Aorta (tissue), 5 donors: ENCODE measurements at regions not wholly inside any gene's neighbourhood (a gene's known extent, or its start where the extent isn't known, plus 50 kb on each side); places are given as distances from the start of the nearest gene placed in this dataset.
"Not testable (repeated sequence)": the region's sequence is repeated elsewhere in the genome, so short reads cannot be mapped to it uniquely, and the experiment has no call there.

ENCODE experiments used
- ATAC-seq: fragments of 200-7000 bp; cut with Tn5 transposase; one replicate; pipeline ENCODE4 v1.9.1; 2022; ENCODE audit warnings: moderate library complexity; ENCODE audit not compliant: low FRiP score
- DNase-seq, 2 donors: peaks; one replicate each; pipeline ENCODE4 v3.0.0-alpha.2; 2020
- H3K27ac ChIP-seq, 2 donors: one replicate each; pipeline ENCODE4 v1.5.1; 2013; ENCODE audit warnings: low read length in 2 of 2, mild to moderate bottlenecking in 2 of 2, moderate library complexity in 2 of 2, control low read depth in 1 of 2, inconsistent platforms in 1 of 2, low read depth in 1 of 2
- H3K27me3 ChIP-seq, 2 donors: one replicate each; pipeline ENCODE4 v1.6.1; 2013; ENCODE audit warnings: control low read depth in 1 of 2, low read length in 1 of 2, mild to moderate bottlenecking in 1 of 2, moderate library complexity in 1 of 2; ENCODE audit not compliant: insufficient read depth in 2 of 2, control insufficient read depth in 1 of 2
- H3K36me3 ChIP-seq, 2 donors: one replicate each; pipeline ENCODE4 v1.6.1; 2013; ENCODE audit warnings: control low read depth in 1 of 2, low read length in 1 of 2, mild to moderate bottlenecking in 1 of 2; ENCODE audit not compliant: insufficient read depth in 2 of 2, control insufficient read depth in 1 of 2
- H3K4me1 ChIP-seq, 2 donors: one replicate each; pipeline ENCODE4 v1.6.1; 2013; ENCODE audit warnings: low read length in 2 of 2, control low read depth in 1 of 2, mild to moderate bottlenecking in 1 of 2, moderate library complexity in 1 of 2; ENCODE audit not compliant: insufficient read depth in 2 of 2, control insufficient read depth in 1 of 2
- H3K4me3 ChIP-seq, 2 donors: one replicate each; pipeline ENCODE4 v1.5.1; 2013; ENCODE audit warnings: low read length in 2 of 2, control low read depth in 1 of 2, mild to moderate bottlenecking in 1 of 2
- H3K9me3 ChIP-seq: one replicate; pipeline ENCODE4 v1.6.1; 2013; ENCODE audit warnings: mild to moderate bottlenecking, low read length; ENCODE audit not compliant: control insufficient read depth
- WGBS, 2 donors: extraction: QIAGEN DNeasy Blood & Tissue Kit; methylation state at CpG; one replicate each; pipeline ENCODE4 v1.1.7; 2013; 5-methylcytosine and 5-hydroxymethylcytosine counted together
- intact Hi-C, 2 donors: fragments of 100-400 bp; cut with DNase I; formaldehyde crosslinking; loops; one replicate each; pipeline versions ENCODE4 v1.14.2 to v1.15.0; 2022
- donor health status: healthy with polysubstance abuse.
- donor health status: Bipolar disorder and iron deficiency.
- donor health status: DM: no; HTN: no; CAD: no.
- donor health status: DM: no; HTN: no; CAD: no.
- donor health status: DM: yes; HTN: yes; CAD: no.

DNA sequence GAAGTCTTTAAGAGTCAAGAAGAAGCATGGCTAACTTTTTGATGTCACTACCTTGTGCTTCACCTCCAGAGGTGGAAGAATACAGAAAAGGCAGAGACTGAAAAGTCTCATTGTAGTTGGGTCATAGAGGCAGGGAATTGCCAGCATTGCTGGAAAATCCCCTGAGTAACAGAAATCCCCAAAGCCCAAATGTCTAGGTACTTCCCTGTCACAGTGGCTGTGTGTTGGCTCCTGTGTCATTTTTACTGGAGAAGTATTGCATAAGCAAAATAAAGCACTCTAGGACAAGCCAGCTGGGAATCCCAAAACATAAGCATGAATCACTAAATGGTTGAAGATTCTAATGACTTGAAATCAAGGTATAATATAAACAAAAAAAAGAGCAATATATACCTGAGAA lies 114.4 kb downstream of the KLRB1 start:
- H3K9me3 ChIP-seq, H3K27ac ChIP-seq, H3K4me3 ChIP-seq, H3K4me1 ChIP-seq, intact Hi-C loops, DNase-seq, H3K27me3 ChIP-seq, ATAC-seq, H3K36me3 ChIP-seq: not testable (repeated sequence)

DNA sequence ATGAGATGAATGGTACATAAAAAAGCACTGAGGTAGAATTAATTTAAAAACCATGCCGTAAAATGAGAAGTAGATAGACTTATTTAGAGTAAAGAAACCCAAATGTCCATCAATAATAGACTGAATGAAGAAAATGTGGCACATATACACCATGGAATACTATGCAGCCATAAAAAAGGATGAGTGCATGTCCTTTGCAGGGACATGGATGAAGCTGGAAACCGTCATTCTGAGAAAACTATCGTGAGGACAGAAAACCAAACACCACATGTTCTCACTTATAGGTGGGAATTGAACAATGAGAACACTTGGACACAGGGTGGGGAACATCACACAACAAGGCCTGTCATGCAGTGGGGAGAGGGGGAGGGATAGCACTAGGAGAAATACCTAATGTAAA lies 126.4 kb downstream of the KLRB1 start:
- H3K4me3 ChIP-seq, H3K27me3 ChIP-seq, H3K4me1 ChIP-seq, intact Hi-C loops, H3K36me3 ChIP-seq, H3K27ac ChIP-seq, DNase-seq, H3K9me3 ChIP-seq, ATAC-seq: not testable (repeated sequence)
- 95% methylated on average over 3 of the region's 3 CpGs; no CpG with 5 or more reads in 1 of the 2 donors for WGBS, 2 donors

GRCh38 chr12:9474197-9474596 lies 133.5 kb downstream of the KLRB1 start:
- H3K4me1 ChIP-seq, H3K27ac ChIP-seq, H3K36me3 ChIP-seq, H3K27me3 ChIP-seq, intact Hi-C loops, ATAC-seq, H3K9me3 ChIP-seq, H3K4me3 ChIP-seq, DNase-seq: not testable (repeated sequence)
- 45 to 78% methylated on average over 2 of the region's 2 CpGs for WGBS, 2 donors

DNA sequence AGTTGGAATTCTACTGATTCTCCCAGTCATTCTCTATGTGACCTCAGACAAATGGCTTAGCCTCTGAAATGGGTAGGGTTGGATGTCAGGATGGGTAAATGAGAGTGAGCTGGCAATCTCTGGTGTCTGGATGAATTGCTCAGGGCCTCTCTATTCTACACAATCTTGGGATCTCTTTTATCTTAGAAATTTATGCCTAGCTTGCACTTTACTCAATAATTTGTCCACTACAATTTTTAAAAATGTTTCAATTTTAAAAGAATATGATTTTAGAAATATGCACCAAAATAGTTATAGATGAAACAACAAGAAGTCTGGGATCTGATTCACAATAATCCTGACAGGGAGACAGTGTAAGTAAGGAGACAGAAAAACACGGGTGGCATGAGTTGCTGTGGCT lies 134.1 kb downstream of the KLRB1 start:
- H3K9me3 ChIP-seq, H3K4me1 ChIP-seq, DNase-seq, H3K27me3 ChIP-seq, H3K27ac ChIP-seq, H3K36me3 ChIP-seq, intact Hi-C loops, H3K4me3 ChIP-seq, ATAC-seq: not testable (repeated sequence)
- WGBS, 2 donors: 88 to 100% methylated on average over 1 of the region's 1 CpG

- H3K9me3 ChIP-seq, ATAC-seq, H3K36me3 ChIP-seq, intact Hi-C loops, DNase-seq, H3K4me3 ChIP-seq, H3K4me1 ChIP-seq, H3K27ac ChIP-seq, H3K27me3 ChIP-seq: not testable (repeated sequence)
- 93 to 95% methylated on average over 6 to 8 of the region's 8 CpGs for WGBS, 2 donors
Observed at GRCh38 chr12:9471501-9471900, 136.2 kb downstream of the KLRB1 start.

DNA sequence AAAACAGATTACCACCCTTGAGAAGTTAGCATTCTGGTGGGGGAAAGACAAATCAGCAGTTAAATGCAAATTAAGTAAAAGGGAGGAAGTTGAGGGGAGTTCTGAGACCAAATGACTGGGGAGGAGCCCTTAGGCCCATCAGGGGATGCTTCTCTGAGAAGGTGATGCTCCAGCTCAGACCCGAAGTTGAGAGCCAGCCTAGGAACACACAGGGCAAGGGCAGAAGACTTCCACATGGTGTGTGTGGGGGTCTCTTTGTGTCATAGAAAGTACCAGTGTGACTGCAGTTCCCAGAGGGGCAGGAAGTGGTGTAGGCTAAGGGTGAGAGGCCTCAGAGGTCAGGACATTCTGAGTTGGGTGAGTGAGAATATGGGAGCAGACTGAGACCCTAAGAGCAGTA lies 137.3 kb downstream of the KLRB1 start:
- H3K4me3 ChIP-seq, H3K9me3 ChIP-seq, H3K36me3 ChIP-seq, H3K27me3 ChIP-seq, DNase-seq, H3K27ac ChIP-seq, ATAC-seq, intact Hi-C loops, H3K4me1 ChIP-seq: not testable (repeated sequence)
- WGBS, 2 donors: 86 to 87% methylated on average over 1 of the region's 1 CpG

DNA sequence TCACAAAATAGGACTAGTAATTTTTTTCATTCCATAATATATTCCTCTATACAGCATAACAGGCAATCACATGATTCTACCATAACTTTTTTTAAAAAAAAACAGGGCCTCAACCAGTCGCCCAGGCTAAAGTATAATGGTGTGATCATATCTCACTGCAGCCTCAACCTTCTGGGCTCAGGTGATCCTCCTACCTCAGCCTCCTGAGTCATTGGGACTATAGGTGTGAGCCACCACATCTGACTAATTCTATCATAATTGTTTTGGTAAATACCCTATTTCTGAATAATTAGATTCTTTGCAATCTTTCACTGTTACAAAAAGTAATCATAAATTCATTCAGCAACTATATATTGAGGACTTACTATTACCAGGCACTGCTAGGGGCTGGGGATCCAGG lies 137.8 kb downstream of the KLRB1 start:
- intact Hi-C loops, H3K9me3 ChIP-seq, H3K4me3 ChIP-seq, DNase-seq, H3K4me1 ChIP-seq, ATAC-seq, H3K27ac ChIP-seq, H3K36me3 ChIP-seq, H3K27me3 ChIP-seq: not testable (repeated sequence)
- 0 to 49% methylated on average over 1 of the region's 1 CpG for WGBS, 2 donors

DNA sequence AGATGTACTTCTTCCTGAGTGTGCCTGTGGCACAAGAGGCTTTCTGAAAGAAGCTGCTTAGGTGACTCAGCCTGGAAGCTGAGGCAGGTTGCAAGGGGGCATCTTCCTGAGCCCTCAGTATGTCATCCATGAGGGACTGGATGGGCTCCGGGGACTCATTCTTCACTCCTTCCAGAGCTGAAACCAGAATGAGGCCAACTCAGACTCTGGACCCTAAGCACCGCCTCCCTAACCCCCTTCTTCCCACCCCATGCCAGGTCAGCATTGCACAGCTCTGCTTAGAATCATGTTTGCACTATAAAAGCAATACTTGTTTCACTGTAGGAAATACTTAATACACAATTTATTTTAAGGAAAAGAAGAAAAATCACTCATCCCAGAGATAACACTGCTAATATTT lies 138.3 kb downstream of the KLRB1 start:
- WGBS, 2 donors: 75 to 81% methylated on average over 2 of the region's 2 CpGs
- H3K9me3 ChIP-seq, H3K4me1 ChIP-seq, H3K36me3 ChIP-seq, H3K27ac ChIP-seq, intact Hi-C loops, H3K4me3 ChIP-seq, DNase-seq, ATAC-seq, H3K27me3 ChIP-seq: not testable (repeated sequence)

- H3K36me3 ChIP-seq, H3K4me1 ChIP-seq, H3K27me3 ChIP-seq, ATAC-seq, H3K27ac ChIP-seq, H3K4me3 ChIP-seq, intact Hi-C loops, H3K9me3 ChIP-seq: not testable (repeated sequence)
- peak; percentile 70 to 77 for DNase-seq
- 57 to 59% methylated on average over 6 of the region's 6 CpGs for WGBS, 2 donors
Observed at GRCh38 chr12:9468998-9469397, 138.7 kb downstream of the KLRB1 start.
